IMR-90 (cell line): ENCODE measurements at regions not wholly inside any gene's neighbourhood (a gene's known extent, or its start where the extent isn't known, plus 50 kb on each side); places are given as distances from the start of the nearest gene placed in this dataset.

ENCODE experiments used
- ATAC-seq: fragments of 200-7000 bp; cut with Tn5 transposase; 2 replicates; pipeline ENCODE4 v1.9.1; 2020; ENCODE audit warnings: low read depth, mild to moderate bottlenecking, moderate library complexity
- BruUV-seq: library from RNA; stranded (reverse); fragments of 400-500 nt; replicated peaks from 2 replicates; lab custom pipeline; 2021; lab: Mats Ljungman, UMichigan
- CTCF ChIA-PET: fragments of 300-600 bp; formaldehyde crosslinking; extraction: SDS; loops from one replicate; lab custom pipeline; 2021; ENCODE audit warnings: antibody characterized with exemption; lab: Yijun Ruan, JAX
- POLR2A ChIA-PET: fragments of 300-600 bp; sonication (Branson Sonifier 250); formaldehyde crosslinking; loops from one replicate; lab custom pipeline; 2022; ENCODE audit warnings: antibody characterized with exemption; ENCODE audit not compliant: unreplicated experiment; lab: Charles Lee
- DNase-seq: peaks from one replicate; pipeline ENCODE4 v3.0.0; 2013
- H2AFZ ChIP-seq: replicated peaks from 2 replicates; pipeline ENCODE3; 2013; ENCODE audit warnings: low read length, mild to moderate bottlenecking; ENCODE audit not compliant: poor library complexity
- H2AK5ac ChIP-seq: 2 replicates; pipeline ENCODE4 v1.6.1; 2013; ENCODE audit warnings: low read depth, low read length, inconsistent platforms
- H2AK9ac ChIP-seq: replicated peaks from 2 replicates; pipeline ENCODE3; 2013; ENCODE audit warnings: mild to moderate bottlenecking, low read depth, low read length, moderate library complexity; ENCODE audit not compliant: poor library complexity
- H2BK120ac ChIP-seq: 2 replicates; pipeline ENCODE4 v1.6.1; 2013; ENCODE audit warnings: low read depth, low read length, inconsistent platforms
- H2BK15ac ChIP-seq: 3 replicates; pipeline ENCODE4 v1.6.1; 2013; ENCODE audit warnings: low read depth, low read length, inconsistent platforms
- H2BK20ac ChIP-seq: 2 replicates; pipeline ENCODE4 v1.6.1; 2013; ENCODE audit warnings: low read depth, mild to moderate bottlenecking, inconsistent platforms, low read length, moderate library complexity
- H2BK5ac ChIP-seq: 2 replicates; pipeline ENCODE4 v1.6.1; 2013; ENCODE audit warnings: mild to moderate bottlenecking, low read depth, low read length, inconsistent platforms; ENCODE audit not compliant: poor library complexity, severe bottlenecking
- H3K14ac ChIP-seq: replicated peaks from 2 replicates; pipeline ENCODE4 v1.6.1; 2013; ENCODE audit warnings: low read depth, low read length, inconsistent platforms
- H3K18ac ChIP-seq: 2 replicates; pipeline ENCODE4 v1.6.1; 2013; ENCODE audit warnings: low read depth, low read length, control low read depth
- H3K23ac ChIP-seq: 2 replicates; pipeline ENCODE4 v1.6.1; 2013; ENCODE audit warnings: low read depth, low read length, inconsistent platforms
- H3K27ac ChIP-seq: 2 replicates; pipeline ENCODE4 v1.5.1; 2013; ENCODE audit warnings: mild to moderate bottlenecking, control low read depth, low read length; ENCODE audit not compliant: insufficient read depth
- H3K27me3 ChIP-seq: 2 replicates; pipeline ENCODE4 v1.6.1; 2013; ENCODE audit warnings: low read length; ENCODE audit not compliant: control insufficient read depth, insufficient read depth
- H3K36me3 ChIP-seq: 2 replicates; pipeline ENCODE4 v1.6.1; 2013; ENCODE audit warnings: low read length, mixed read lengths; ENCODE audit not compliant: control insufficient read depth, insufficient read depth
- H3K4ac ChIP-seq: 2 replicates; pipeline ENCODE4 v1.6.1; 2013; ENCODE audit warnings: low read depth, low read length, inconsistent platforms
- H3K4me1 ChIP-seq: 2 replicates; pipeline ENCODE4 v1.6.1; 2013; ENCODE audit warnings: low read length, mixed read lengths; ENCODE audit not compliant: control insufficient read depth, insufficient read depth
- H3K4me2 ChIP-seq: 2 replicates; pipeline ENCODE4 v1.6.1; 2013; ENCODE audit warnings: low read depth, mild to moderate bottlenecking, control low read depth, low read length, moderate library complexity
- H3K4me3 ChIP-seq: 2 replicates; pipeline ENCODE4 v1.5.1; 2013; ENCODE audit warnings: low read depth, mild to moderate bottlenecking, control low read depth, low read length, moderate library complexity; ENCODE audit not compliant: insufficient read depth
- H3K56ac ChIP-seq: 2 replicates; pipeline ENCODE4 v1.6.1; 2013; ENCODE audit warnings: low read length, inconsistent platforms; ENCODE audit not compliant: insufficient read depth; ENCODE audit errors: extremely low read depth
- H3K79me1 ChIP-seq, 2 experiments: 2 replicates each; pipeline ENCODE4 v1.6.1; 2013; ENCODE audit warnings: low read length in 2 of 2, inconsistent platforms in 1 of 2, low read depth in 1 of 2
- H3K9ac ChIP-seq: 2 replicates; pipeline ENCODE4 v1.6.1; 2013; ENCODE audit warnings: low read depth, low read length, control low read depth
- H3K9me1 ChIP-seq: 2 replicates; pipeline ENCODE4 v1.6.1; 2013; ENCODE audit warnings: low read length, inconsistent platforms; ENCODE audit not compliant: insufficient read depth
- H3K9me3 ChIP-seq: 2 replicates; pipeline ENCODE4 v1.6.1; 2013; ENCODE audit warnings: low read length; ENCODE audit not compliant: control insufficient read depth, insufficient read depth
- H4K20me1 ChIP-seq: 2 replicates; pipeline ENCODE4 v1.6.1; 2013; ENCODE audit warnings: low read length, inconsistent platforms; ENCODE audit not compliant: insufficient read depth
- H4K5ac ChIP-seq: 2 replicates; pipeline ENCODE4 v1.6.1; 2013; ENCODE audit warnings: mild to moderate bottlenecking, low read depth, low read length, control low read depth
- H4K8ac ChIP-seq, 2 experiments: 2 replicates each; pipeline ENCODE4 v1.6.1; 2013; ENCODE audit warnings: low read depth in 2 of 2, low read length in 2 of 2, control low read depth in 1 of 2, inconsistent platforms in 1 of 2
- H4K91ac ChIP-seq: 2 replicates; pipeline ENCODE4 v1.6.1; 2013; ENCODE audit warnings: low read depth, low read length, inconsistent platforms; ENCODE audit not compliant: insufficient read depth
- BHLHE40 ChIP-seq: fragments of 150-350 bp; IDR thresholded peaks from 2 replicates; pipeline ENCODE4 v1.6.1; 2016; ENCODE audit warnings: mild to moderate bottlenecking, low read depth, low read length
- CEBPB ChIP-seq: IDR thresholded peaks from 2 replicates; pipeline ENCODE4 v1.6.1; 2012; ENCODE audit warnings: low read depth, low read length, improper control_type of control experiment
- CHD1 ChIP-seq: IDR thresholded peaks from 2 replicates; pipeline ENCODE4 v1.6.1; 2012; ENCODE audit warnings: low read depth, low read length, improper control_type of control experiment
- FOS ChIP-seq: fragments of 150-350 bp; IDR thresholded peaks from 2 replicates; pipeline ENCODE4 v1.6.1; 2016; ENCODE audit warnings: low read depth, low read length
- MAFK ChIP-seq: IDR thresholded peaks from 2 replicates; pipeline ENCODE4 v1.6.1; 2012; ENCODE audit warnings: low read depth, low read length, improper control_type of control experiment
- MAZ ChIP-seq: IDR thresholded peaks from 2 replicates; pipeline ENCODE4 v1.6.1; 2012; ENCODE audit warnings: low read depth, mild to moderate bottlenecking, low read length, improper control_type of control experiment, moderate library complexity, borderline replicate concordance
- NFE2L2 ChIP-seq: fragments of 150-350 bp; IDR thresholded peaks from 2 replicates; pipeline ENCODE4 v1.6.1; 2016; ENCODE audit warnings: low read depth, mild to moderate bottlenecking, low read length
- POLR2A ChIP-seq: IDR thresholded peaks from 2 replicates; pipeline ENCODE4 v1.6.1; 2012; ENCODE audit warnings: mild to moderate bottlenecking, low read depth, low read length
- RCOR1 ChIP-seq: IDR thresholded peaks from 2 replicates; pipeline ENCODE4 v1.6.1; 2012; ENCODE audit warnings: mild to moderate bottlenecking, low read length, improper control_type of control experiment; ENCODE audit not compliant: insufficient replicate concordance
- RFX5 ChIP-seq: IDR thresholded peaks from 2 replicates; pipeline ENCODE4 v1.8.0; 2012; ENCODE audit warnings: low read depth, mild to moderate bottlenecking, low read length, moderate library complexity
- WGBS, 2 experiments: methylation state at CpG; one replicate each; pipeline versions ENCODE4 v1.1.5 to v1.1.7; 2013; ENCODE audit warnings: missing lambda C conversion rate in 2 of 2; ENCODE audit not compliant: insufficient read length in 1 of 2; ENCODE audit errors: extremely low coverage in 2 of 2; 5-methylcytosine and 5-hydroxymethylcytosine counted together
- dilution Hi-C: fragments of 300-500 bp; cut with HindIII; formaldehyde crosslinking; loops from one replicate; pipeline ENCODE4 v1.14.3; 2018; ENCODE audit warnings: low sequenced_read_pairs; ENCODE audit not compliant: unreplicated experiment
- in situ Hi-C: fragments of 300-500 bp; cut with MboI; formaldehyde crosslinking; loops from 3 replicates; pipeline ENCODE4 v1.14.3; 2019; ENCODE audit warnings: low sequenced_read_pairs, inconsistent platforms, mixed read lengths
- intact Hi-C: fragments of 100-400 bp; cut with micrococcal nuclease; formaldehyde crosslinking; loops from 2 replicates; pipeline ENCODE4 v1.10.0; 2022
- TF ChIP-seq, protein P1 (sequence below): fragments of 150-350 bp; IDR thresholded peaks from 2 replicates; pipeline ENCODE4 v1.6.1; 2016; ENCODE audit warnings: low read depth, mild to moderate bottlenecking, low read length, moderate library complexity, borderline replicate concordance
- TF ChIP-seq, protein P2 (sequence below): fragments of 150-350 bp; IDR thresholded peaks from 2 replicates; pipeline ENCODE4 v1.6.1; 2017; ENCODE audit warnings: mild to moderate bottlenecking, antibody characterized with exemption, low read length, low read depth

DNA sequence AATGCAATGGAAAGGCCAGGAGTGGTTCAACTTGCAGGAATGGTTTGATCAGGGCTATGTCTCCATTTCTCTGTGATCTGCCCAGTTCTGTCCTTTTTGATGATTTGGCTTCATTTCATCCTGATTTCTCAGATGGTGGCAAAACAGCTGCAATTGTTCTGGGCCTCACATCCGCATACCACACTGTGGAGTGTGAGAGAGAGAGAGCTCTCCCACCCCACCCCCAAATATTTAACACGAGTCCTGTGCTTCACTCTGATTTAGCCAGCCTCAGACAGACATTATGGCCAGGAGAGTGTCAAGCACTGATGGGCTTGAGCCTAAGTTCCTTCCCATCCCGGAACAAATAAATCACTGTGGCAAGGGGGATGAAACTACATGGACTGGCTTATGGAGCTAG, 284.6 kb downstream of the CDC5L start:
- H2BK20ac ChIP-seq = no peak overlapping the region
- H3K4ac ChIP-seq = no peak overlapping the region
- H4K20me1 ChIP-seq = no peaks in the 10 kb centered on the region
- no peak overlapping the region for H4K5ac ChIP-seq
- intact Hi-C loops = no loop called here
- no peaks in the 10 kb centered on the region for H3K9me3 ChIP-seq
- H3K56ac ChIP-seq = no peak overlapping the region
- no peak overlapping the region for H2AFZ ChIP-seq
- no peak for ATAC-seq
- ChIA-PET POLR2A (no interaction called here), CTCF (interaction anchor here (0.6 kb wide), 1 partner anchor 12 kb away, joined by 3 read pairs; no protein-coding TSS in a partner anchor)
- H3K36me3 ChIP-seq = no peaks in the 10 kb centered on the region
- no peak for DNase-seq
- H3K4me1 ChIP-seq = peaks cover 7% of the 10 kb centered on the region
- H2BK120ac ChIP-seq = no peak overlapping the region
- H3K18ac ChIP-seq = no peak overlapping the region
- dilution Hi-C loops = no loop called here
- no peak overlapping the region for H3K4me2 ChIP-seq
- H2AK5ac ChIP-seq = no peak overlapping the region
- no TSS peak for BruUV-seq
- TF ChIP-seq, protein P1, sequence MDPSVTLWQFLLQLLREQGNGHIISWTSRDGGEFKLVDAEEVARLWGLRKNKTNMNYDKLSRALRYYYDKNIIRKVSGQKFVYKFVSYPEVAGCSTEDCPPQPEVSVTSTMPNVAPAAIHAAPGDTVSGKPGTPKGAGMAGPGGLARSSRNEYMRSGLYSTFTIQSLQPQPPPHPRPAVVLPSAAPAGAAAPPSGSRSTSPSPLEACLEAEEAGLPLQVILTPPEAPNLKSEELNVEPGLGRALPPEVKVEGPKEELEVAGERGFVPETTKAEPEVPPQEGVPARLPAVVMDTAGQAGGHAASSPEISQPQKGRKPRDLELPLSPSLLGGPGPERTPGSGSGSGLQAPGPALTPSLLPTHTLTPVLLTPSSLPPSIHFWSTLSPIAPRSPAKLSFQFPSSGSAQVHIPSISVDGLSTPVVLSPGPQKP = no peak
- TF ChIP-seq RFX5 (no peak), POLR2A (no peak), RCOR1 (no peak), BHLHE40 (no peak), NFE2L2 (no peak), MAFK (no peak), MAZ (no peak), FOS (no peak), CHD1 (no peak), CEBPB (no peak)
- TF ChIP-seq, protein P2, sequence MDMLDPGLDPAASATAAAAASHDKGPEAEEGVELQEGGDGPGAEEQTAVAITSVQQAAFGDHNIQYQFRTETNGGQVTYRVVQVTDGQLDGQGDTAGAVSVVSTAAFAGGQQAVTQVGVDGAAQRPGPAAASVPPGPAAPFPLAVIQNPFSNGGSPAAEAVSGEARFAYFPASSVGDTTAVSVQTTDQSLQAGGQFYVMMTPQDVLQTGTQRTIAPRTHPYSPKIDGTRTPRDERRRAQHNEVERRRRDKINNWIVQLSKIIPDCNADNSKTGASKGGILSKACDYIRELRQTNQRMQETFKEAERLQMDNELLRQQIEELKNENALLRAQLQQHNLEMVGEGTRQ = no peak
- H3K9me1 ChIP-seq = peaks cover 9% of the 10 kb centered on the region; the same call in 1 of the 2 replicates
- no peak overlapping the region for H2AK9ac ChIP-seq
- H2BK15ac ChIP-seq = no peak overlapping the region
- no peak overlapping the region for H3K23ac ChIP-seq
- no peak overlapping the region for H4K8ac ChIP-seq
- H3K14ac ChIP-seq = no peak overlapping the region
- no peak overlapping the region for H2BK5ac ChIP-seq
- no peak overlapping the region for H4K91ac ChIP-seq
- no peak overlapping the region for H3K9ac ChIP-seq
- H3K79me1 ChIP-seq = no peaks in the 10 kb centered on the region
- in situ Hi-C loops = loop anchor here (25.0 kb wide), 1 partner anchor 1240 kb away; no protein-coding TSS in a partner anchor
- no CpG with 5 or more reads among the region's 3 CpGs for WGBS, 2 experiments
- no peak overlapping the region for H3K27ac ChIP-seq
- no peak overlapping the region for H3K4me3 ChIP-seq
- H3K27me3 ChIP-seq = peaks cover 31% of the 10 kb centered on the region
